Endothelial cell (in vitro differentiated cells): ENCODE measurements at regions not wholly inside any gene's neighbourhood (a gene's known extent, or its start where the extent isn't known, plus 50 kb on each side); places are given as distances from the start of the nearest gene placed in this dataset.

ENCODE experiments used
- DNase-seq: peaks from one replicate; pipeline ENCODE4 v3.0.0; 2021; ENCODE audit warnings: low spot score
- H3K27ac Mint-ChIP-seq: one replicate; pipeline ENCODE4 v1.8.0; 2021; ENCODE audit warnings: mixed read lengths, inconsistent platforms; ENCODE audit not compliant: unreplicated experiment
- H3K27me3 Mint-ChIP-seq: one replicate; pipeline ENCODE4 v1.8.0; 2021; ENCODE audit warnings: mild to moderate bottlenecking, moderate library complexity, mixed read lengths, inconsistent platforms; ENCODE audit not compliant: unreplicated experiment
- H3K36me3 Mint-ChIP-seq: one replicate; pipeline ENCODE4 v1.8.0; 2021; ENCODE audit warnings: mild to moderate bottlenecking, low read depth, mixed read lengths, inconsistent platforms; ENCODE audit not compliant: unreplicated experiment
- H3K4me1 Mint-ChIP-seq: one replicate; pipeline ENCODE4 v1.8.0; 2021; ENCODE audit warnings: mild to moderate bottlenecking, mixed read lengths, inconsistent platforms; ENCODE audit not compliant: unreplicated experiment
- H3K4me3 Mint-ChIP-seq: one replicate; pipeline ENCODE4 v1.8.0; 2021; ENCODE audit warnings: mild to moderate bottlenecking, mixed read lengths, inconsistent platforms; ENCODE audit not compliant: unreplicated experiment
- H3K9me3 Mint-ChIP-seq: one replicate; pipeline ENCODE4 v1.8.0; 2021; ENCODE audit warnings: mixed read lengths, inconsistent platforms; ENCODE audit not compliant: unreplicated experiment
- TF ChIP-seq, protein P1 (sequence below): fragments of 200-600 bp; sonication (generic); IDR thresholded peaks from one replicate; pipeline ENCODE4 v1.5.0; 2021; ENCODE audit warnings: antibody characterized with exemption; ENCODE audit not compliant: unreplicated experiment

DNA sequence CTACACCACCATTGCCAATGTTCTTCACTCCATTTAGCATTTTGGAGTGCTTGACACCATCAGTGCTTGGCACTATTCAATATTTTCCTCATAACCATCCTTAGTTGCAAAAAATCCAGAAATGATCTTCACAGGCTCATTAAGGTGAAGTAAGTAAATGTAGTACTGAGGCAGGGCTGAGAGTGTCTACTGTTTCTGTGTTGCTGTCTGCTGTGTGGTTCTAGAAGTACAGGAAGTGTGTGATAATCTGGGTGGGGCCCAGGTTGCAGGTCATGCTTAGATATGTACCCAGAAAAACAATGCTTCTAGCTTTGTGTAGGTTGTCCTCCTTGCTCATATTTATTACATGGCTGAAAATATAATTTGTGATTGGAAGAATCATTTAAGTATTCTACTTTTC lies 411.8 kb upstream of the CCDC179 start:
- peaks cover 2% of the 10 kb centered on the region for H3K4me1 Mint-ChIP-seq
- H3K27me3 Mint-ChIP-seq = no peaks in the 10 kb centered on the region
- no peaks in the 10 kb centered on the region for H3K9me3 Mint-ChIP-seq
- TF ChIP-seq, protein P1, sequence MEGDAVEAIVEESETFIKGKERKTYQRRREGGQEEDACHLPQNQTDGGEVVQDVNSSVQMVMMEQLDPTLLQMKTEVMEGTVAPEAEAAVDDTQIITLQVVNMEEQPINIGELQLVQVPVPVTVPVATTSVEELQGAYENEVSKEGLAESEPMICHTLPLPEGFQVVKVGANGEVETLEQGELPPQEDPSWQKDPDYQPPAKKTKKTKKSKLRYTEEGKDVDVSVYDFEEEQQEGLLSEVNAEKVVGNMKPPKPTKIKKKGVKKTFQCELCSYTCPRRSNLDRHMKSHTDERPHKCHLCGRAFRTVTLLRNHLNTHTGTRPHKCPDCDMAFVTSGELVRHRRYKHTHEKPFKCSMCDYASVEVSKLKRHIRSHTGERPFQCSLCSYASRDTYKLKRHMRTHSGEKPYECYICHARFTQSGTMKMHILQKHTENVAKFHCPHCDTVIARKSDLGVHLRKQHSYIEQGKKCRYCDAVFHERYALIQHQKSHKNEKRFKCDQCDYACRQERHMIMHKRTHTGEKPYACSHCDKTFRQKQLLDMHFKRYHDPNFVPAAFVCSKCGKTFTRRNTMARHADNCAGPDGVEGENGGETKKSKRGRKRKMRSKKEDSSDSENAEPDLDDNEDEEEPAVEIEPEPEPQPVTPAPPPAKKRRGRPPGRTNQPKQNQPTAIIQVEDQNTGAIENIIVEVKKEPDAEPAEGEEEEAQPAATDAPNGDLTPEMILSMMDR = no peak
- no peaks in the 10 kb centered on the region for H3K36me3 Mint-ChIP-seq
- DNase-seq = no peak
- H3K4me3 Mint-ChIP-seq = no peak overlapping the region
- H3K27ac Mint-ChIP-seq = no peak overlapping the region

DNA sequence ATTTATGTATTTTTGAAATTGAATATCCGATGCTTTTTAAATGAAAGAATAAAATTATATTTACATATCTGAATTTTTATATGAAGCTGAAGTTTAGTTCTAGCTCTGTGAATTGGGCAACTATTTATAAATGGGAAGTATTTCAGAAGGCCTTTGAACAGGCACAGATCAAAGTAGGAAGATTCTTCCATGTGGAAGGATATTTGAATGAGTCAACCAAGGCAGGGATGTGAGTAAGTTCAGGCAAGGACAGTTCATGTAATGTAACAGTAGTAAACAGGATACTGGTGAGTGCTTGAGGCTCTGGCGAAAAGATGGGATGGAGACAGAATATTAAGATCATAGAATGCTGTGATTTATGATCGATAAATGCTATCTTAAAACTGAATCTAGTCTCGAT lies 417.8 kb upstream of the CCDC179 start:
- no peak overlapping the region for H3K27ac Mint-ChIP-seq
- DNase-seq = no peak
- no peaks in the 10 kb centered on the region for H3K4me1 Mint-ChIP-seq
- no peaks in the 10 kb centered on the region for H3K27me3 Mint-ChIP-seq
- TF ChIP-seq, protein P1 = no peak
- no peak overlapping the region for H3K4me3 Mint-ChIP-seq
- no peaks in the 10 kb centered on the region for H3K36me3 Mint-ChIP-seq
- H3K9me3 Mint-ChIP-seq = no peaks in the 10 kb centered on the region

DNA sequence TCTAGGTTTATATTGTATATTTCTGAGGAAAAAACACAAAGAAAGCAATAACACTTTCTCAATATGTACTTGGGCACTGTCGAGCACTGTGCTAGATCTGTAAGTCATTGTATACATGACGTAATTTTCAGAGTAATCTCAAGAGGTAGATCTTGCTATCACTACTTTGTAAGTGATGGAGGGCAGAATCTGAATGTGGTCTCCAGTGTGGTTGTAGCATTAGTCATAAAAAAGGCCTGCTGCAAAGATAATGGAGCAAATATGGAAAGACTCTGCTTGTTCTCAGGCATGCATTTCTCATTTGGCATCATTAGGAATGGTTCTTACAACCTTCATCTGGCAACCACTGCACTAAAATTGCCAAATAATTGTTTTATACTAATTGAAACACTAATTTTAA lies 419.8 kb upstream of the CCDC179 start:
- TF ChIP-seq, protein P1 = no peak

DNA sequence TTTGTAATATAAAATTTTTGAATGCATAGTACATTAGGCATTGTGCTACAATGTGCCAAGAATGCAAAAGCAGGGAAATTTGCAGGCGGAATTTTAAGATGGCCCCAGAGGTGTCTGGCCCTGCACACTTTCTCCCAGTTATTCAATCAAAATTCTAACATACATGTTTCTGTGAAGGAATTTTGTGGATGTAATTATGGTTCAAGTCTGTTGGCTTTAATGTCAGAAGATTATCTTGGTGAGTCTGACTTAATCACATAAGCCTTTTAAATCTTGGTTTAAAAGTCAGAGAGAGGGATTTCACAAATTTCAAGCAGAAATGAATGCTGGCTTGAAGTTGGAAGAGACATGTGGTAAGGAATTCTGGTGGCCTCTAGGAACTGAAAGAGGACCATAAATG lies 423.4 kb upstream of the CCDC179 start:
- Mint-ChIP-seq H3K36me3 (no peaks in the 10 kb centered on the region), H3K9me3 (no peaks in the 10 kb centered on the region), H3K4me3 (no peak overlapping the region), H3K4me1 (no peaks in the 10 kb centered on the region), H3K27ac (no peak overlapping the region), H3K27me3 (no peaks in the 10 kb centered on the region)
- DNase-seq = no peak
- TF ChIP-seq, protein P1 = no peak

More for the DNA sequence above, 419.8 kb upstream of the CCDC179 start:
- H3K4me3 Mint-ChIP-seq = no peak overlapping the region
- H3K36me3 Mint-ChIP-seq = no peaks in the 10 kb centered on the region
- no peak for DNase-seq
- H3K27me3 Mint-ChIP-seq = no peaks in the 10 kb centered on the region
- no peaks in the 10 kb centered on the region for H3K9me3 Mint-ChIP-seq
- no peaks in the 10 kb centered on the region for H3K4me1 Mint-ChIP-seq
- H3K27ac Mint-ChIP-seq = no peak overlapping the region

DNA sequence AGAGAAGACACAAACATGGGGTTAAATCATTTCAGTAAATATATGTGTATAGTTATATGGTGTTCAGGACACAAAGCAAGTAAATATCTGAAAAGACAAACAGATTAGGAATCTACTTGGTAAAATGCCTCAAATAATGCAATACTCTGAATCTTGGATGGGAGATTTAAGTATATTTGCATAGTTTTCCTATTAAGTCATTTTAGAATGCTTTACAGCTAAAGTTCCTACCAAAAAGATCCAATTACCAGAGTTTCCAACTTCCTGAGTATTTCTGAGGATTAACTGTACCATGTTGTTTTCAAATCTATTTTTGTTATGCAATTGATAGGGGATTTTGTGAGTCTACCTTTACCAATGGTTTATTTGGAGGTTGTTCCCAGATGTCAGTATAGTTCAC lies 424.4 kb upstream of the CCDC179 start:
- Mint-ChIP-seq H3K4me3 (no peak overlapping the region), H3K9me3 (no peaks in the 10 kb centered on the region), H3K27me3 (no peaks in the 10 kb centered on the region), H3K36me3 (no peaks in the 10 kb centered on the region), H3K4me1 (no peaks in the 10 kb centered on the region), H3K27ac (no peak overlapping the region)
- TF ChIP-seq, protein P1 = no peak
- no peak for DNase-seq
